IMR-90 (cell line): ENCODE measurements at regions not wholly inside any gene's neighbourhood (a gene's known extent, or its start where the extent isn't known, plus 50 kb on each side); places are given as distances from the start of the nearest gene placed in this dataset.
A peak's percentile ranks its signal among the peaks of the same experiment; 100 is the strongest.

Experiments used
- ATAC-seq: fragments of 200-7000 bp; cut with Tn5 transposase; 2 replicates; pipeline ENCODE4 v1.9.1; 2020; ENCODE audit warnings: low read depth, mild to moderate bottlenecking, moderate library complexity
- BruUV-seq: library from RNA; stranded (reverse); fragments of 400-500 nt; replicated peaks from 2 replicates; lab custom pipeline; 2021; lab: Mats Ljungman, UMichigan
- CTCF ChIA-PET: fragments of 300-600 bp; formaldehyde crosslinking; extraction: SDS; loops from one replicate; lab custom pipeline; 2021; ENCODE audit warnings: antibody characterized with exemption; lab: Yijun Ruan, JAX
- POLR2A ChIA-PET: fragments of 300-600 bp; sonication (Branson Sonifier 250); formaldehyde crosslinking; loops from one replicate; lab custom pipeline; 2022; ENCODE audit warnings: antibody characterized with exemption; ENCODE audit not compliant: unreplicated experiment; lab: Charles Lee
- DNase-seq: peaks from one replicate; pipeline ENCODE4 v3.0.0; 2013
- H2AFZ ChIP-seq: replicated peaks from 2 replicates; pipeline ENCODE3; 2013; ENCODE audit warnings: low read length, mild to moderate bottlenecking; ENCODE audit not compliant: poor library complexity
- H2AK5ac ChIP-seq: 2 replicates; pipeline ENCODE4 v1.6.1; 2013; ENCODE audit warnings: low read depth, low read length, inconsistent platforms
- H2AK9ac ChIP-seq: replicated peaks from 2 replicates; pipeline ENCODE3; 2013; ENCODE audit warnings: mild to moderate bottlenecking, low read depth, low read length, moderate library complexity; ENCODE audit not compliant: poor library complexity
- H2BK120ac ChIP-seq: 2 replicates; pipeline ENCODE4 v1.6.1; 2013; ENCODE audit warnings: low read depth, low read length, inconsistent platforms
- H2BK15ac ChIP-seq: 3 replicates; pipeline ENCODE4 v1.6.1; 2013; ENCODE audit warnings: low read depth, low read length, inconsistent platforms
- H2BK20ac ChIP-seq: 2 replicates; pipeline ENCODE4 v1.6.1; 2013; ENCODE audit warnings: low read depth, mild to moderate bottlenecking, inconsistent platforms, low read length, moderate library complexity
- H2BK5ac ChIP-seq: 2 replicates; pipeline ENCODE4 v1.6.1; 2013; ENCODE audit warnings: mild to moderate bottlenecking, low read depth, low read length, inconsistent platforms; ENCODE audit not compliant: poor library complexity, severe bottlenecking
- H3K14ac ChIP-seq: replicated peaks from 2 replicates; pipeline ENCODE4 v1.6.1; 2013; ENCODE audit warnings: low read depth, low read length, inconsistent platforms
- H3K18ac ChIP-seq: 2 replicates; pipeline ENCODE4 v1.6.1; 2013; ENCODE audit warnings: low read depth, low read length, control low read depth
- H3K23ac ChIP-seq: 2 replicates; pipeline ENCODE4 v1.6.1; 2013; ENCODE audit warnings: low read depth, low read length, inconsistent platforms
- H3K27ac ChIP-seq: 2 replicates; pipeline ENCODE4 v1.5.1; 2013; ENCODE audit warnings: mild to moderate bottlenecking, control low read depth, low read length; ENCODE audit not compliant: insufficient read depth
- H3K27me3 ChIP-seq: 2 replicates; pipeline ENCODE4 v1.6.1; 2013; ENCODE audit warnings: low read length; ENCODE audit not compliant: control insufficient read depth, insufficient read depth
- H3K36me3 ChIP-seq: 2 replicates; pipeline ENCODE4 v1.6.1; 2013; ENCODE audit warnings: low read length, mixed read lengths; ENCODE audit not compliant: control insufficient read depth, insufficient read depth
- H3K4ac ChIP-seq: 2 replicates; pipeline ENCODE4 v1.6.1; 2013; ENCODE audit warnings: low read depth, low read length, inconsistent platforms
- H3K4me1 ChIP-seq: 2 replicates; pipeline ENCODE4 v1.6.1; 2013; ENCODE audit warnings: low read length, mixed read lengths; ENCODE audit not compliant: control insufficient read depth, insufficient read depth
- H3K4me2 ChIP-seq: 2 replicates; pipeline ENCODE4 v1.6.1; 2013; ENCODE audit warnings: low read depth, mild to moderate bottlenecking, control low read depth, low read length, moderate library complexity
- H3K4me3 ChIP-seq: 2 replicates; pipeline ENCODE4 v1.5.1; 2013; ENCODE audit warnings: low read depth, mild to moderate bottlenecking, control low read depth, low read length, moderate library complexity; ENCODE audit not compliant: insufficient read depth
- H3K56ac ChIP-seq: 2 replicates; pipeline ENCODE4 v1.6.1; 2013; ENCODE audit warnings: low read length, inconsistent platforms; ENCODE audit not compliant: insufficient read depth; ENCODE audit errors: extremely low read depth
- H3K79me1 ChIP-seq, 2 experiments: 2 replicates each; pipeline ENCODE4 v1.6.1; 2013; ENCODE audit warnings: low read length in 2 of 2, inconsistent platforms in 1 of 2, low read depth in 1 of 2
- H3K9ac ChIP-seq: 2 replicates; pipeline ENCODE4 v1.6.1; 2013; ENCODE audit warnings: low read depth, low read length, control low read depth
- H3K9me1 ChIP-seq: 2 replicates; pipeline ENCODE4 v1.6.1; 2013; ENCODE audit warnings: low read length, inconsistent platforms; ENCODE audit not compliant: insufficient read depth
- H3K9me3 ChIP-seq: 2 replicates; pipeline ENCODE4 v1.6.1; 2013; ENCODE audit warnings: low read length; ENCODE audit not compliant: control insufficient read depth, insufficient read depth
- H4K20me1 ChIP-seq: 2 replicates; pipeline ENCODE4 v1.6.1; 2013; ENCODE audit warnings: low read length, inconsistent platforms; ENCODE audit not compliant: insufficient read depth
- H4K5ac ChIP-seq: 2 replicates; pipeline ENCODE4 v1.6.1; 2013; ENCODE audit warnings: mild to moderate bottlenecking, low read depth, low read length, control low read depth
- H4K8ac ChIP-seq, 2 experiments: 2 replicates each; pipeline ENCODE4 v1.6.1; 2013; ENCODE audit warnings: low read depth in 2 of 2, low read length in 2 of 2, control low read depth in 1 of 2, inconsistent platforms in 1 of 2
- H4K91ac ChIP-seq: 2 replicates; pipeline ENCODE4 v1.6.1; 2013; ENCODE audit warnings: low read depth, low read length, inconsistent platforms; ENCODE audit not compliant: insufficient read depth
- BHLHE40 ChIP-seq: fragments of 150-350 bp; IDR thresholded peaks from 2 replicates; pipeline ENCODE4 v1.6.1; 2016; ENCODE audit warnings: mild to moderate bottlenecking, low read depth, low read length
- CEBPB ChIP-seq: IDR thresholded peaks from 2 replicates; pipeline ENCODE4 v1.6.1; 2012; ENCODE audit warnings: low read depth, low read length, improper control_type of control experiment
- CHD1 ChIP-seq: IDR thresholded peaks from 2 replicates; pipeline ENCODE4 v1.6.1; 2012; ENCODE audit warnings: low read depth, low read length, improper control_type of control experiment
- FOS ChIP-seq: fragments of 150-350 bp; IDR thresholded peaks from 2 replicates; pipeline ENCODE4 v1.6.1; 2016; ENCODE audit warnings: low read depth, low read length
- MAFK ChIP-seq: IDR thresholded peaks from 2 replicates; pipeline ENCODE4 v1.6.1; 2012; ENCODE audit warnings: low read depth, low read length, improper control_type of control experiment
- MXI1 ChIP-seq: IDR thresholded peaks from 2 replicates; pipeline ENCODE4 v1.6.1; 2012; ENCODE audit warnings: low read depth, mild to moderate bottlenecking, low read length, moderate library complexity, borderline replicate concordance
- NFE2L2 ChIP-seq: fragments of 150-350 bp; IDR thresholded peaks from 2 replicates; pipeline ENCODE4 v1.6.1; 2016; ENCODE audit warnings: low read depth, mild to moderate bottlenecking, low read length
- POLR2A ChIP-seq: IDR thresholded peaks from 2 replicates; pipeline ENCODE4 v1.6.1; 2012; ENCODE audit warnings: mild to moderate bottlenecking, low read depth, low read length
- RCOR1 ChIP-seq: IDR thresholded peaks from 2 replicates; pipeline ENCODE4 v1.6.1; 2012; ENCODE audit warnings: mild to moderate bottlenecking, low read length, improper control_type of control experiment; ENCODE audit not compliant: insufficient replicate concordance
- RFX5 ChIP-seq: IDR thresholded peaks from 2 replicates; pipeline ENCODE4 v1.8.0; 2012; ENCODE audit warnings: low read depth, mild to moderate bottlenecking, low read length, moderate library complexity
- SMC3 ChIP-seq: fragments of 150-350 bp; IDR thresholded peaks from 2 replicates; pipeline ENCODE4 v1.6.1; 2016; ENCODE audit warnings: low read depth, mild to moderate bottlenecking, antibody characterized with exemption, low read length, moderate library complexity
- WGBS, 2 experiments: methylation state at CpG; one replicate each; pipeline versions ENCODE4 v1.1.5 to v1.1.7; 2013; ENCODE audit warnings: missing lambda C conversion rate in 2 of 2; ENCODE audit not compliant: insufficient read length in 1 of 2; ENCODE audit errors: extremely low coverage in 2 of 2; 5-methylcytosine and 5-hydroxymethylcytosine counted together
- dilution Hi-C: fragments of 300-500 bp; cut with HindIII; formaldehyde crosslinking; loops from one replicate; pipeline ENCODE4 v1.14.3; 2018; ENCODE audit warnings: low sequenced_read_pairs; ENCODE audit not compliant: unreplicated experiment
- in situ Hi-C: fragments of 300-500 bp; cut with MboI; formaldehyde crosslinking; loops from 3 replicates; pipeline ENCODE4 v1.14.3; 2019; ENCODE audit warnings: low sequenced_read_pairs, inconsistent platforms, mixed read lengths
- intact Hi-C: fragments of 100-400 bp; cut with micrococcal nuclease; formaldehyde crosslinking; loops from 2 replicates; pipeline ENCODE4 v1.10.0; 2022
- TF ChIP-seq, protein P1 (sequence below): conservative IDR thresholded peaks from 2 replicates; pipeline ENCODE4 v1.5.1; 2012; ENCODE audit warnings: mild to moderate bottlenecking, low read depth, low read length, improper control_type of control experiment
- TF ChIP-seq, protein P2 (sequence below): fragments of 150-350 bp; IDR thresholded peaks from 2 replicates; pipeline ENCODE4 v1.6.1; 2016; ENCODE audit warnings: low read depth, mild to moderate bottlenecking, low read length, moderate library complexity, borderline replicate concordance
- TF ChIP-seq, protein P3 (sequence below): fragments of 150-350 bp; IDR thresholded peaks from 2 replicates; pipeline ENCODE4 v1.6.1; 2017; ENCODE audit warnings: mild to moderate bottlenecking, antibody characterized with exemption, low read length, low read depth

DNA sequence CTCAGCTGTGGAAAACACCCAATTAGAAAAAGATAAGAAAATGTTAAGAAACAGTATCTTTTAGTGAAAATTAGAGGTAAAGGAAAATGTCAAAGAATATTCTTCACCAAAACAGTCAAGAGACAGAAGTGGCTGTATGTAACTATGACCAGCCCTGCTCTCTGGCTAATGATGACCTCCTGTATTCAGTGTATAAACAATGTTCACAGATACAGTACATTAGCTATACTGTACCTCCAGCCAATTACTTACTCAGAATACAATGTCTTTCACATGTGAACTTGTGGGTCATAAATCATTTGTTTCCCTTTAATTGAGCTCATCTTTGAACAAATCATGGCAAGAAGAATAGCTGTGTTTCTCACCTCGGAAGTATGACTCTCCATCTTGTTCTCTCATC lies 432.0 kb downstream of the LMO4 start:
- no TSS peak for BruUV-seq

More for the DNA sequence above, 432.0 kb downstream of the LMO4 start:
- no peaks in the 10 kb centered on the region for H3K27me3 ChIP-seq
- H3K18ac ChIP-seq: peak overlapping the region; percentile 91; the same call in 1 of the 2 replicates
- no peak overlapping the region for H2AFZ ChIP-seq
- peak overlapping the region; percentile 75 for H3K4me2 ChIP-seq
- intact Hi-C loops: no loop called here
- H3K36me3 ChIP-seq: no peaks in the 10 kb centered on the region
- no peak overlapping the region for H4K5ac ChIP-seq
- 0 out of 3 replicates have a peak overlapping the region, but pooled peaks have one; percentile 3 for H2BK15ac ChIP-seq
- no peak overlapping the region for H3K23ac ChIP-seq
- H3K9me1 ChIP-seq: no peaks in the 10 kb centered on the region
- H2AK9ac ChIP-seq: no peak overlapping the region
- H3K9ac ChIP-seq: no peak overlapping the region
- H2AK5ac ChIP-seq: no peak overlapping the region
- no peak overlapping the region for H3K14ac ChIP-seq
- H4K20me1 ChIP-seq: no peaks in the 10 kb centered on the region
- ATAC-seq (peak; percentile 41), DNase-seq (no peak)
- no peak overlapping the region for H3K56ac ChIP-seq
- no peak overlapping the region for H3K4me3 ChIP-seq
- no peak overlapping the region for H2BK20ac ChIP-seq
- H3K27ac ChIP-seq: peak overlapping the region; percentile 19; the same call in 1 of the 2 replicates
- H4K8ac ChIP-seq: no peak overlapping the region
- H2BK5ac ChIP-seq: no peak overlapping the region
- dilution Hi-C loops: no loop called here
- peaks cover 13% of the 10 kb centered on the region for H3K4me1 ChIP-seq
- H3K79me1 ChIP-seq: no peaks in the 10 kb centered on the region
- TF ChIP-seq, protein P1, sequence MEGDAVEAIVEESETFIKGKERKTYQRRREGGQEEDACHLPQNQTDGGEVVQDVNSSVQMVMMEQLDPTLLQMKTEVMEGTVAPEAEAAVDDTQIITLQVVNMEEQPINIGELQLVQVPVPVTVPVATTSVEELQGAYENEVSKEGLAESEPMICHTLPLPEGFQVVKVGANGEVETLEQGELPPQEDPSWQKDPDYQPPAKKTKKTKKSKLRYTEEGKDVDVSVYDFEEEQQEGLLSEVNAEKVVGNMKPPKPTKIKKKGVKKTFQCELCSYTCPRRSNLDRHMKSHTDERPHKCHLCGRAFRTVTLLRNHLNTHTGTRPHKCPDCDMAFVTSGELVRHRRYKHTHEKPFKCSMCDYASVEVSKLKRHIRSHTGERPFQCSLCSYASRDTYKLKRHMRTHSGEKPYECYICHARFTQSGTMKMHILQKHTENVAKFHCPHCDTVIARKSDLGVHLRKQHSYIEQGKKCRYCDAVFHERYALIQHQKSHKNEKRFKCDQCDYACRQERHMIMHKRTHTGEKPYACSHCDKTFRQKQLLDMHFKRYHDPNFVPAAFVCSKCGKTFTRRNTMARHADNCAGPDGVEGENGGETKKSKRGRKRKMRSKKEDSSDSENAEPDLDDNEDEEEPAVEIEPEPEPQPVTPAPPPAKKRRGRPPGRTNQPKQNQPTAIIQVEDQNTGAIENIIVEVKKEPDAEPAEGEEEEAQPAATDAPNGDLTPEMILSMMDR: no peak
- TF ChIP-seq CHD1: no peak
- TF ChIP-seq CEBPB: no peak
- TF ChIP-seq, protein P2, sequence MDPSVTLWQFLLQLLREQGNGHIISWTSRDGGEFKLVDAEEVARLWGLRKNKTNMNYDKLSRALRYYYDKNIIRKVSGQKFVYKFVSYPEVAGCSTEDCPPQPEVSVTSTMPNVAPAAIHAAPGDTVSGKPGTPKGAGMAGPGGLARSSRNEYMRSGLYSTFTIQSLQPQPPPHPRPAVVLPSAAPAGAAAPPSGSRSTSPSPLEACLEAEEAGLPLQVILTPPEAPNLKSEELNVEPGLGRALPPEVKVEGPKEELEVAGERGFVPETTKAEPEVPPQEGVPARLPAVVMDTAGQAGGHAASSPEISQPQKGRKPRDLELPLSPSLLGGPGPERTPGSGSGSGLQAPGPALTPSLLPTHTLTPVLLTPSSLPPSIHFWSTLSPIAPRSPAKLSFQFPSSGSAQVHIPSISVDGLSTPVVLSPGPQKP: no peak
- TF ChIP-seq FOS: no peak
- no peak for TF ChIP-seq MAFK
- TF ChIP-seq SMC3: no peak
- no peak for TF ChIP-seq POLR2A
- no peak for TF ChIP-seq RFX5
- no peak for TF ChIP-seq MXI1
- TF ChIP-seq NFE2L2: no peak
- TF ChIP-seq, protein P3, sequence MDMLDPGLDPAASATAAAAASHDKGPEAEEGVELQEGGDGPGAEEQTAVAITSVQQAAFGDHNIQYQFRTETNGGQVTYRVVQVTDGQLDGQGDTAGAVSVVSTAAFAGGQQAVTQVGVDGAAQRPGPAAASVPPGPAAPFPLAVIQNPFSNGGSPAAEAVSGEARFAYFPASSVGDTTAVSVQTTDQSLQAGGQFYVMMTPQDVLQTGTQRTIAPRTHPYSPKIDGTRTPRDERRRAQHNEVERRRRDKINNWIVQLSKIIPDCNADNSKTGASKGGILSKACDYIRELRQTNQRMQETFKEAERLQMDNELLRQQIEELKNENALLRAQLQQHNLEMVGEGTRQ: no peak
- TF ChIP-seq BHLHE40: no peak
- no peak for TF ChIP-seq RCOR1
- in situ Hi-C loops: no loop called here
- POLR2A ChIA-PET: no interaction called here
- no peak overlapping the region for H4K91ac ChIP-seq
- CTCF ChIA-PET: no interaction called here
- WGBS, 2 experiments: no CpG with 5 or more reads among the region's 1 CpG
- H3K4ac ChIP-seq: no peak overlapping the region
- no peaks in the 10 kb centered on the region for H3K9me3 ChIP-seq
- H2BK120ac ChIP-seq: no peak overlapping the region
